Hematopoietic multipotent progenitor cell treated with erythropoietin and hydrocortisone succinate and interleukin-3 and kit ligand, for 8 days (in vitro differentiated cells): ENCODE measurements at regions not wholly inside any gene's neighbourhood (a gene's known extent, or its start where the extent isn't known, plus 50 kb on each side); places are given as distances from the start of the nearest gene placed in this dataset.

Source experiments
- DNase-seq: peaks from one replicate; pipeline ENCODE4 v3.0.0-alpha.2; 2015

DNA sequence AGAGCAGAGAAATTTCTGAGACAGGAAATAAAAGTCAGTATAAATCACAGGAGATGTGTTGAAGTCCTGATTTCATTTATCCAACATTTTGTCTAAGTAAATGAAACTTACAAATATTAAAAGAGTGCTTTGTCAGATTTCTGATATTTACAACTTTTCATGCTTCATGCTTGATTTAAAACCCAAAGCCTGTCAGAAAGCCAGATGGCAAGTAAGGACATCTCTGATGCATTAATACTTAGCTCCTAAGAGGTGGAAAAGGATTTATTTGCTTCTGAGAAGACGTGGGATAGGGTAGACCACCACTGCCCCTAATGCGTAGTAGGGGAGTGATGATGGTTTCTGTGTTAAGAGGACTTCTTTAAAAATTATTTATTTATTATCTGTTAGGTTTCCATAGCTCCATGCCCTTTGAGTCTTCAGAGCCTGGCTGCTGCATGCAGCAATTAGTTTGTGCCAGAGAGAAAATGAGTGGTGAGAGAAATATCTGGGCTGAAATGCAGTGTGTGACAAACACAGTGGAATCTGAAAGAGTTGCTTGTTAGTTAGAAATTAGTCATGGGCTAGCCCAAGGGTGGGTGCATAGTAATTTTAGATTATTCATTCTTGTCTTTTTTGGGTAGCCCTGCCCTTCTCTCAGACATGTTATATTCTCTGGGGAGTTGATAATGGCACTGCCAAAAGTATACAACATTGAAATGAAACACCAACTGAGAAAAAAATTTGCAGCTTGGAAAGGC is 333.8 kb downstream of the C4orf33 start:
- DNase-seq: no peak

DNA sequence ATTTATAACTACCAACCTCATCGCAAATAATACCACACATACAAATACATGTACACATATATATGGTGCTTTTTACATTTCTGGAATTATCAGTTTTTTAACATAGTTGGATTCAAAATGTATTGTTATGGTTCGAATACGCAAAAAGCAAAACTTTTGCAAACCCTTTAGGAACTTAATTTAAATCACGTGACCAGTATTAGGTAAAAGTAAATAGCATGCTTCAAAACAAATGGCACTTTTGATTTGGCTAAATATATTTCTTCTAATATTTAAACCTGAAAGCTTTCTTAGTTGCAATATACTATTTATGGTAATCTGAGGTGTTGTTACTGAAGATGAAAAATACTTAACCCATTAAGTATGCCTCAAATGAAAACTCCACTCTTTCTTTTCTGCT is 341.4 kb downstream of the C4orf33 start:
- no peak for DNase-seq

DNA sequence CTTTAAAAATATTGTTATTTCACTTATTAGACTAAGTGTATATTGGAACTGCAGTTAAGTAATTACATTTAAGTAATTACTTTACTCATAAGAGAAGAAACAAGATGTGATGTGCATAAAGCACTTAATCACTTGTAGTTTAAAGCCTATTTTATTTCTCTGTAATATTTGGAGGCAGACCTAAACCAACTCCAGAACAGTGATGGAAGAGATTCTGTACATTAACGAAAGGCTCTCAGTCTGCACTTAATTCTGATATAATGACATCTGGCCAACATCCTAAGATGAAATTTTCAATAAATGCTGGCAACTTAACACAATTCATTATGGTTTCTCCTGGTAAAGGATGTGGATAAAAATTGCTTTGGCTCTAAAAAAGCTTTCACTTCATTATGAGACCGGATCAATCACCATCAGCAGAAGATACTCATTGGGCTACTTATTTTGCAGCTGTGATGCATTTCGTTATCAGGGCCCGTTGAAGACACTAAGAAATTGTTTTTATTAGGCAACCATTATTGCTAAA is 342.6 kb downstream of the C4orf33 start:
- DNase-seq: no peak

DNA sequence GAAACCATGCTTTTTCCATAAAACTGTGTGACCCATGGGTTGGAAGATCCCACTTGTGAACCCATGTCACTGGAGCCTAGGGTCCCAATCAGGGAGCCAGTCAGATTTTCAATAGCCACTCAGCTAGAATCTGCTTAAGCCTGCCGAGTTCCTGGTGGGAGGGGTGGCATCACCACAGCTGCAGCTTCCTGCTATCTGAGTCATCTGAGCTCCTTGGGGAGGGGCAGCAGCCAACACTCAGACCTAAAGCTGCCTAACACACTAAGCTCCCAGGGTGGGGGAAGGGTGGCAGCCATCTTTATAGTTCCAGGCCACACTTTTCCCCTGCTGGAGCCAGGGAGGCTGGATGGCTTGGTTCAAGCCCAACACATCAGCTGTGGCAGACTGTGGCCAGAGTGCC is 350.1 kb downstream of the C4orf33 start:
- no peak for DNase-seq

DNA sequence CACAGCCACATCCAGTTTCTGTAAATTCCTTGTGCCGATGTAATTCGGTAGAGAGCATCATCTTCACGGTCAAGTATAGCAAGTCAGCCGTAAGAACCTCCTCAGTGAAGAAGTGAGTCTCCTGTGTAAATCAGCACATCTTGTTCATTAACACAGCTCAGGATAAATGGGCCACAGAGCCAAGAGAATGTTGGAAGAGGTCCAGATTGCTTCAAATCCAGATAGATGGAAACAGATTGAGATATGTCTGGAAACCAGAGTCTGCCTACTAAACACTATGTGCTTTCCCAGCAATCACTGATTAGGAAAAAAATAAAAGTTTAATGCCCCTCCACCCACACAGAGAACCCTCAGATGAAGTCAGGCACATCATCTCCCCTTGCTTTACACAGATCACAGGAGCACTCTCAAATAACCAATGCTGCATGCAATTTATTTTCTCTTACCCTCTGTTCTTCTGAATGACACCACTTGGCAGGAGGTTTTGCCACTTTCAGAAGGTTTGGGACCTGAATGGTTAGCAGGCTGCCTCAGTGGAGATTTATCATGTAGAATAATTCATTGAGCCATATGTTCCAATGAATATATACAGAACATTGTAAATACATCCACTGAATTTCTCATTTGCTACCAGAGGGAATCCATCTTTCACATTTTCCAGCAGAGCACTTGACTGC is 357.7 kb downstream of the C4orf33 start:
- DNase-seq: no peak

DNA sequence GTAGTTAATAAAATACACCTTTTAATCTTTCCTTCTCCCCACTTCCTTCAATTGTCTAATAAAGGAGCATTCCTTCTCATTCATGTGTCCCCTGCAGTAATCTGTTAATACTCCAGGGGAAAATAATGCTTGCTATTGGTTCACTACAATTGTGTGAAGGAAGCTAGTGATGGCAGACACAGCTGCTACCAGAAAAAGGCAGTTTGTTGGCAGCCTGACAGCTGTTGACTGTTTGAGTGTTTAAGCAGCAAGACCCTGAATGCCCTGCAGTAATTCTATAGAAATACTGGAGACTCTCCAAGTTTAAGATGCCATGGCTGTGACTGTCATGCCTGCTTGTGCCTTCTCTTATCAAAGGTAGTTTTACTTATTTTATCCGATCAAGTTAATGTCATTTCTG is 359.5 kb downstream of the C4orf33 start:
- no peak for DNase-seq

DNA sequence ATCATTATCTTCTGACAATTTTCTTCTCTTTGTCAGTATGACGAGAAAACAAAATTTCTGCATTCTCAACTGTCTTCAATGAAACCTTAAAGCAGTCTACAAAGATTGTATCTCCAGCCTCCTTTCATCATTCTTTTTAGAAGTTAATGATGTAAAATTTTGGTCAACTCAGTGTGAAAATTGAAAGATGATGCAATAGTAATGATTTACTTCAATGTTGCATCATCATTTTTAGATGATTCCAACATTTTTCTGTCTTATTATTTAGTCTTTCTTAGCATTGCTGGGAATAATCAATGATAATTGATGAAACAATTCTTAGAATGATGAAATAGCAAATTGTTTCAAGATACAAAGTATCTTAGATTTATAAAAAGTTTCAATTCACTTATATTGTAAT is 372.7 kb downstream of the C4orf33 start:
- DNase-seq: no peak

DNA sequence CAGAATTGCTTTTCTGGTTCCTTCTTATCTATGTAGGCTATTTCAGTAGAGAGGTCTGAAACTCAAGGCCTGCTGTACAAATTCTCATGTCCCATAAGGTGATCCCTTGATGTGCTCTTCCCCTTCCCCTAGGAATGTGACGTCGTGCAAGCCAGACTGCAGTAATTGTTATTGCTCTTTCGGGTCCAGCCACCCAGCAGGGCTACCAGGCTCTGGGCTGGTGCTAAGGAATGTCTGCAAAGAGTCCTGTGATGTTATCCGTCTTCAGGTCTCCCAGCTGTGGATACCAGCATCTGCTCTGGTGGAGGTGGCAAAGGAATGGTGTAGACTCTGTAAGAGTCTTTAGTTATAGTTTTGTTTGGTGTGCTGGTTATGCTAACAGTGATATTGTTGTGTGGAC is 378.7 kb downstream of the C4orf33 start:
- no peak for DNase-seq

DNA sequence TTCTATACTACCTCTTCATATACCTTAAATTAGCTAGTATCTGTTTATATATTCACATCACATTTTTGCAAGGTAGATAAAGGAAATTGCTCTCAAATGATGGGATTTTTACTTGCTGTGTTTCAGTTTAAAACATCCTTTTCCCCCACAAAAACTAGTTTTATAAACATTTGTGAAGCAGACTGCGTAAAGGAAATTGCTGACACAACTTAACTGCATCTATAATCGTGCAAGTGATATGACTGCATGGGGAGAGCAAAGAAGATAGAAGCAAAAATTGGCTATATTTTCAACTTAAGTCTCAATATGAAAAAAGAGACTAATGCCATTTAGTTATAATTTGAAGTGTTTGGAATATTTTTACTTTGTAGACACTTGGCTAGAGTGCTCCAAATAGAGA is 385.2 kb downstream of the C4orf33 start:
- DNase-seq: no peak

DNA sequence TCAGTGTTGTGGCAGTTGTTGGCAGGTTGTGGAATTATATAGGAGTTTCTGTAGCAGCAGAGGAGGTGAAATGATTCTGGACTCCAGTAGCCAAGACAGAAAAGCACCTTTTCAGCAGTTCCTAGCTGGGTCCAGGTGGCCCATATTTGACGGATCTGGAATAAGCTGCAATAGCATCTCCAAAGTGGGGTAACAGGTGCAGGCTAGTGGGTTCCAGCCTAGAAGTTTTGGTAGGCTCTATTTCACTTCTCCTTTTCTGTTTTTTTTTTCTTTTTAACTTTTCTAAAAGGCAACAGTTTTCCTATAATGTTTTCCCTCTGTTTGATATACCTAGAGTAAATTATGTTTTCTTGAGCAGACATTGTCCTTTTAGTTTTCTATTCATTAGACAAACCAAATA is 392.5 kb downstream of the C4orf33 start:
- DNase-seq: no peak

DNA sequence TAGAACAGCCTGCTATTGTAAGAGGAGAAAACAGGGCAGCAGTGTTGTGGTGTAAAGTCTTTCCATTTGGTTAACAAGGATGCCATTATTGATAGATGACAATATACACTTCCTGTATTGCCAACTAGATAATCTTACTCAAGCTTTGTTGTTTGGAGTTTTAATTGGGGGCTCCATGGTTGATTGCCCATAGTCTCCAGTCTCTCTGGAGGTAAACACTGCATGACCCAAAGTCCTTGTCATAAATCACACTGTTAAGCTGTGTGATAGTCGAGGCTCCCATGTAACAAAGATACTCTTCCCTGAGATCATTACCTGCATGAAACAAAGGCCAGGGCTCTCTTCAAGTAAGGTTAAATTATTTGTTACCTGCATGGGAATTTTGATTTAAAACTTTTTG is 394.6 kb downstream of the C4orf33 start:
- DNase-seq: no peak

DNA sequence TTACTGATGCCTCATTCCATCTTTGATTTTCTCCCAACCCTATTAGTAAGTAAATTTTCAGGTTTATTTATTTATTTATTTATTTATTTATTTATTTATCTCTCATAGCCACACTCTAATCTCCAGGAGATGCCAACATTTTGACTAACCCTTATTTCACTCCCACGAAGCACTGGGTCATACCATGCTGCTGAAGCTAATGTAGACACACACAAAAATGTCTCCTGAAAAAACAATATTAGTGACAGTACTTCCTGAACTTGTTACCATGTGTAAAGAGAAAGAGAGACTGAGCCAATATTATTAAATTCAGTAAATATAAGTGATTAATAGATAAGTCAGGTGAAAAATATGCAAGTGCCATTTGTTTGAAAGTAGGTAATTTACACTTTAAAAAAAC is 402.7 kb downstream of the C4orf33 start:
- no peak for DNase-seq

DNA sequence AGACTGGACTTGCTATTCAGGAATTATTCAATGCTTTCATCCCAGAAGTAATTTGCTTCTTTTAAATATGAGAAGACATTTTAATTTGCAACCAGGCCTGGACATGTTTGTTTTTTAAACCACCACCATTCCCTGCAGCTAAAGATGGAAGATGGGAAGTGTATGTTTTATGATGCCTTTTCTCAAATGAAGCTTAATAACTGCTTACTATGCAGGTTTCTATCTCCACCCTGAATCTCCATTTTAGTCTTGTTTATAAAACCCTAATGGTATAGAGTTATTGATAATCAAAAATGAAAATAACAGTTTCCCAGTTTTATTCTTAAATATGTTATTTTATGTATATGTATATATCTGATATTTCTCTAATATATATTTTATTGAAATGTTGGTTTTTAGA is 418.9 kb downstream of the C4orf33 start:
- no peak for DNase-seq

DNA sequence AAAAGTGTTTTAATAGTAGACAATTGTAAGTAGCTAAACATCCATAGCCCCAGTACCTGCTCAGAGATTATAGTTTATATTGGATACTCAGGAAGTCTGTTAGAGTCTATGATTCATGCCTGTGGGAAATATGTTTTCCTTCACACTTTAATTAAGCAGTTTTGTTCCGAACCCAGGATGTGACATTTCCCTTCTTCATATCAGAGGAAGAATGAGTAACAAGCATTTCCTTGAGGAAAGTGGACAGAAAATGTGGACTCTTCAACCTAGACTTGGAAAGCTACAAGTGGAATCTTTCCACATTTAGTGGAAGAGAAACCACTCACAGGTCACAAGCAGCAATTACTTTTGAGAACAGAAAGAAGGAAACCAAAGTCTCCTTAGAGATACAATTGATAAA is 419.4 kb downstream of the C4orf33 start:
- DNase-seq: no peak

DNA sequence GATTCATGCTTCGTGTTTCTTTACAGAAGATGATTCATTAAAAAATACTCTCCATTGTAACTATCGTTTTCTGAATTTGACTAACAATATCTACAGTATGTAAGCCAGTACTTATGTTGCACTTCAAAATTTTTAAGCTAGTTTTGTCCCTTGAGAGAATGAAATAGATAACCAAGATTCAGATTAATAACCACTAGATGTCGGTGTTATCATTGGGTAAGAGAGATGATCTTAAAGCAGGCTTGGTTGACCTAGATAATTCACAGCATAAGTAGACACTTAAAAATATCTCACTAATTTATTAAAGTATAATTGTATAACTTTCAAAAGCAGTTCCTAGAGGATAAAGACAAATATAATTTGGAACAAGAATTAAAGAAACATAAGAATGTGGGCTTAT is 430.9 kb downstream of the C4orf33 start:
- peak; percentile 18 for DNase-seq

DNA sequence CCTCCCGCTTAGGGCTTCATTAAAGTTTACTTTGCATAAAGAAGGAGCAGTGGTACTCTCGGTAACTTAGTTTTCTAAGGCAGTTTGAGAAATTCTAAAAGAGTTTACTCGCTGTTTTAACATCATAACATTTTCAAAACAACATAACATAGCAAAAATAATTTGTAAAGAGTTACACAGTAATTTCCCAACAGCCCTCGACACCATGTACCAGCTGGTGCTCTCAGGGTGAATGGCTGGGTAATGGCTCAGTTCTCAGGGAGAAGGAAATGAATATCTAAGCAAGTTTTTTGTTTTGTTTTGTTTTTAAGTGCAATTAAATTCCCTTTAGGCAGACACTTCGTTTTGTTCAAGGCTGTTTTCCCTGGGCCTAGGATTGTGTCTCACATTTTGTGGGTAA is 435.3 kb downstream of the C4orf33 start:
- DNase-seq: no peak

DNA sequence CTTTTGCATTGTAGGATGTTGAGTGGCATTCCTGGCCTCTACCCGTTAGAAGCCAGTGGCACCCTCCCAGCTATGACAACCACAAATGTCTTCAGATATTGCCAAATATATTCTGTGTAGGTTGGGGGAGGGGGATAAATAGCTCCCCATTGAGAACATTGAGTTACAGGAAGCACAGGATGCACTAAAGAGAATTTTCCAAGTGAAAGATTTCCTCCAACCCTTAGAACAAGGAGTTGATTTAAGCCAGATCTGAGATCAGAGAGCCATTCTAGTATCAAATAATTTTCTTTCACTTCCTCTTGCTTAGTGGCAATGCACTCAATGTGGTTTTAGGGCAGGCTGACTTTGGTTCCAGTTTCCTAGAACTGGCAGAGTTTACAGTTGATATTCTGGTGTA is 436.6 kb downstream of the C4orf33 start:
- DNase-seq: peak; percentile 4

DNA sequence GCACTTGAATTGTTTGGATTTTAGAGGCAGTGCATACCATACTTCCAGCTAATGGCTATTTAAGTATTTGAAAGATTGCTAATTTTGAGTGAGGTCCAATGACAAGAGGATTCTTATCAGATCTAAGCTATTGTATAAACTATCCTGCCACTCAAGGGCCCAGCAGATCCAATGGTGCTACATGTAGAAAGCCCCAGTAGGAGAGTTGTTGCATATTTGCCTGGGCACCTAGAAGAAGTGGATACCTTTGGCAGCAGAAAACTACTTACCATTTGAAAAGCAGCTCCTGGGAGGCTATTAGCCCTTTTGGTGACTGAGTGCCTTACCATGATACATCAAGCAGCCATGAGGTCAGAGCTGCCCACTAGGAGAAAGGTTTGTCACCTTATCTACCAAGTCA is 447.3 kb downstream of the C4orf33 start:
- DNase-seq: no peak

DNA sequence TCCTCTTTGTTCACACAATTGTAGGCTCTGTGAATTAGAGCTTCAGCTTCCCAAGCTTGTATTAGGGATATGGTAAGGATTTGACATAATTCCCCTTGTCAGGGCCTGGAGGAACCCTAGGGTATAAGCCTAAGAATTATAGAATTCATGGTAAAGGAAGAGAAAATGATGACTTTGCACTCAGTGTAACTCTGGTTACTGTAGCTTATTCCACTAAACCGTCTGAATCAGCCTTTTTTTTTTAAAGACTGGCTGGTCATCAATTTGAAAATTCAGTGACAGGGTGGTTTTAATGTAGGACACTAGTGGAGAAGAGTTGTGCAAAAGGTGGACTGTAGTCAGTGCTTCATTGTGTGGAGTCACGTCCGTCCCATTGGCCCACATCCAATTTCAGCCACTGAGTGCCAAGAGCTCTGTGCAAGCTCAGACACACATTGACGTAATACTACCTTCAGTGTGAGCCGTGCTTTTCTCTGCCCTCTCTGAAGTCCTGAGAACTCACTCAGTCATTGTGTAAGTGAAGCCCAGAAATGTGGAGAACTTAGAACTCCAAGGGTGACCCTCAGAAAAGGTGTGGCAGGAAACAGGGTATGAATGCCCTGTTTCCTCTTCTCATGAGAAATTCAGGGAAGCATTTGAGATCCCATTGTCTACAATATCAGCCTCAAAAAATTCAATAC is 449.8 kb downstream of the C4orf33 start:
- DNase-seq: no peak

DNA sequence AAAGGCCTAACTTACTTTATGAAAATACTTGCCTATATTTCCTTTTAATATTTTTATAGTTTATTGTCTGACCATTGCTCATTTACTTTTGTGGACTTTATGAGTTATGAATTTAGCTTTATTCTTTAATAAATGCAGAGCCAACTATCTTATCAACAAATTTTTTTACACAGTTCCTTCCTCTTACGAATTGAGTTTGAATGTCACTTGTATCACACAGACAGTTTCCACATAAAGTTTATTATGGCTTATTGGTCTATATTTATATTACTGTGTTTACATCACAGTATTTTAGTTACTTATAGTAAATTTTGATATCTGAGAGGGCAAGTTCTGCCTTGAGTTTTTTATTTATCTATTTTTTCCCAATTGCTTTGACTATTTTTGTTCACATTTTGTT is 450.6 kb downstream of the C4orf33 start:
- no peak for DNase-seq

DNA sequence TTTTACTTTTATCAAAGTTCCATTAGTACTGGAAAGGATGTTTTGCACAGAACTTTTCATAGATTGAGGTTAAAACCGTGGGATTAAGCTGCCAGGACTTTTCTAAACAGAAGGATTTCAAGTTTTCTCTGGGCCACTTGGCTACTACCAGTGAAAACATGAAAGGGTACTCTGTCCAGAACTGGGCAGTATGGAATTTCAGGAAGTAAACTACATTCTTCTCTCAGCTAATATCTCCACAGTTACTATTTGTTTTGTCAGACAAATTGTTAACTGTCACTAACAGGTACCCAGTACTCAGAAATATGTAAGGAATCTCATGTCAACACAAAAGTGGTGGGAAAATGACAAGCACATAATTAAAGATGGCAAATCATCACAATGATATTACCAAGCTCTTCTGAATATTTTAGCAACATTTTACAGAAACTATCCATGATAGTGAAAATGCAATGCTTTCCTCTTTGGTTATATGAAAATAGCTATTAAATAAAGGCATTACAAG is 454.4 kb downstream of the C4orf33 start:
- no peak for DNase-seq

DNA sequence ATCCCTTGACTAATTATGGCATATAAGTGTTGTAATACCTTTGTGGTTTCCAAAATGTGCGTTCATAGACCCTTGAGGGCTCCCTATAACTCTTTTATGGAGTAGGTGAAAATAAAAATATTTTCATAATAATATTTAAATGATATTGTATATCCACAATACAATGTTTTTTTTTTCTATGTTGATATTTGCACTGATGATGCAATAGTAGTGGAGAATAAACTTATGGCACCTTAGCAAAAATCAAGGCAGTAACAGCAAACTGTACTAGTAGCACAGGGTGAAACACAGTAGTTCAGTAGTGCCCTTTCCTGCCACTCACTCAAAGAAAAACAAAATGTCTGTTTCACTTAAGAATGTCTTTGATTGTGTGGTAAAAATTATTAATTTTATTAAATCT is 465.3 kb downstream of the C4orf33 start:
- no peak for DNase-seq

DNA sequence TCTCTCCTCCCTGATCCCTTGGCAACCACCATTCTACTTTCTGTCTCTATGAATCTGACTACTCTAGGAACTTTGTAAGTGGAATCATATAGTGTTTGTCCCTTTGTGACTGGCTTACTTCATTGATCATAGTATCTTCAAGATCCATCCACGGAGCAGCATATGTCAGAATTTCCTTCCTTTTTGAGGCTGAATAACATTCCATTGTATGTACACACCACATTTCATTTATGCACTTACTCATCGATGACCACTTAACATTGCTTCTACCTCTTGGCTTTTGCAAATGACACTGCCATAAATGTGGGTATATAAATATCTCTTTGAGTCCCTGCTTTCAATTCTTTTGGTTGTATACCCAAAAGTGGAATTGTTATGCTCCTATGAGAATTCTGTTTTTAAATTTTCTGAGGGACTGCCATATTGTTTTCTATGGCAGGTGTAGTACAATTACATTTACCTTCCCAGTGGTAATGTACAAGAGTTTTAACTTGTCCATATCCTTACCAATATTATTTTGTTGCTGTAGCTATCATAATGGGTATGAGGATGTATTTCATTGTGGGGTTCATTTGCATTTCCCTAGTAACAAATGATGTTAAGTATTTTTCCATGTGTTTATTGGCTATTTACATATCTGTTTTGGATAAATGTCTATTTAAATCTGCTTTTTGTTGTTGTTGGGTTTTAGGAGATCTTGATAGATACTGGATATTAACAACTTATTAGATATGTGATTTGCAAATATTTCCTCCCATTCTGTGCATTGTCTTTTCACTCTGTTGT is 466.1 kb downstream of the C4orf33 start:
- no peak for DNase-seq
